ENCODE measurements at regions not wholly inside any gene's neighbourhood (a gene's known extent, or its start where the extent isn't known, plus 50 kb on each side); places are given as distances from the start of the nearest gene placed in this dataset.

GRCh38 chr9:20032413-20033006 lies 243.7 kb upstream of the SLC24A2 start:
- no peak overlapping the region for H3K4me2 ChIP-seq (ENCODE audit: insufficient read depth in 1 of 2, low read depth in 2 of 2, low read length in 2 of 2)
- no peak overlapping the region for H3K14ac ChIP-seq (ENCODE audit: insufficient read length)
- H3K9me3 ChIP-seq (ENCODE audit: insufficient read depth in 2 of 2, low read depth in 1 of 2, low read length in 1 of 2) = no peaks in the 10 kb centered on the region
- no peak for FAIRE-seq
- H3K27me3 ChIP-seq (replicated peaks in 1 of 4; ENCODE audit: control insufficient read depth in 3 of 4, extremely low read depth in 1 of 4, insufficient read depth in 3 of 4, low read length in 3 of 4) = no peaks in the 10 kb centered on the region
- CTCF ChIA-PET (ENCODE audit: partially characterized antibody) = interaction anchor here (1.0 kb wide), 1 partner anchor 110 kb away, joined by 3 read pairs; no protein-coding TSS in a partner anchor
- no peak overlapping the region for H4K5ac ChIP-seq (ENCODE audit: insufficient read length, low read depth, low read length)
- no peak overlapping the region for H3K27ac ChIP-seq (ENCODE audit: low read depth, low read length)
- H3K4me1 ChIP-seq (replicated peaks in 1 of 4; ENCODE audit: control insufficient read depth in 3 of 4, insufficient read depth in 4 of 4, low read length in 3 of 4) = no peaks in the 10 kb centered on the region
- H4K91ac ChIP-seq (replicated peaks; ENCODE audit: insufficient read length, low read length) = no peak overlapping the region
- no peaks in the 10 kb centered on the region for H3K79me1 ChIP-seq (ENCODE audit: low read depth, low read length)
- H3K79me2 ChIP-seq (ENCODE audit: control insufficient read depth in 1 of 2, insufficient read depth in 2 of 2, low read length in 2 of 2) = no peaks in the 10 kb centered on the region
- no peak for TF ChIP-seq FOSL1 (IDR thresholded peaks at IDR 0.05; ENCODE audit: insufficient read depth, low read depth, low read length)
- TF ChIP-seq ATF3 (IDR thresholded peaks at IDR 0.05; ENCODE audit: insufficient read depth, low read depth, low read length) = no peak
- TF ChIP-seq SP1 (IDR thresholded peaks at IDR 0.05; ENCODE audit: low read depth, low read length) = no peak
- TF ChIP-seq EZH2 (IDR thresholded peaks at IDR 0.05; ENCODE audit: low read depth, low read length, severe bottlenecking) = no peak
- TF ChIP-seq KDM1A (IDR thresholded peaks at IDR 0.05; ENCODE audit: borderline replicate concordance, low read length) = no peak
- no peak for TF ChIP-seq SIRT6 (IDR thresholded peaks at IDR 0.05; ENCODE audit: low read length)
- no peak for TF ChIP-seq SP2 (IDR thresholded peaks at IDR 0.05; ENCODE audit: low read length)
- no peak for TF ChIP-seq RFX5 (IDR thresholded peaks at IDR 0.05; ENCODE audit: borderline replicate concordance, low read depth, low read length)
- TF ChIP-seq ZNF274 (IDR thresholded peaks at IDR 0.05; ENCODE audit: borderline replicate concordance, extremely low read depth, low read length) = no peak
- WGBS, 2 experiments (ENCODE audit: extremely low coverage in 1 of 2, insufficient coverage in 1 of 2, insufficient read length in 1 of 2, insufficient replicate concordance in 2 of 2, low coverage in 1 of 2, low lambda C conversion rate in 2 of 2, missing lambda C conversion rate in 1 of 2) = 93% methylated on average over 8 of the region's 8 CpGs; no CpG with 5 or more reads in 1 of the 2 experiments
- no peak overlapping the region for H3K4me3 ChIP-seq (ENCODE audit: extremely low read depth in 1 of 4, insufficient read depth in 2 of 4, low read depth in 3 of 4, low read length in 4 of 4)
- H2AK5ac ChIP-seq (ENCODE audit: low read depth, low read length) = no peak overlapping the region
- POLR2A ChIA-PET (ENCODE audit: partially characterized antibody) = no interaction called here
- H2BK120ac ChIP-seq (replicated peaks; ENCODE audit: low read depth, low read length) = no peak overlapping the region
- no peaks in the 10 kb centered on the region; the same call in 1 of the 2 replicates for H3K23me2 ChIP-seq (ENCODE audit: low read depth, low read length)
- no peak overlapping the region for H2BK12ac ChIP-seq (ENCODE audit: low read depth, low read length)
- H3K9ac ChIP-seq (replicated peaks in 1 of 4; ENCODE audit: extremely low read depth in 1 of 4, low read depth in 3 of 4, low read length in 3 of 4) = no peak overlapping the region
- H3K18ac ChIP-seq (ENCODE audit: extremely low read depth, low read length) = no peak overlapping the region
- no peaks in the 10 kb centered on the region for H4K20me1 ChIP-seq (replicated peaks in 1 of 2; ENCODE audit: control insufficient read depth in 1 of 2, insufficient read depth in 2 of 2, low read length in 2 of 2)
- H2BK20ac ChIP-seq (ENCODE audit: low read length) = no peak overlapping the region
- H2AFZ ChIP-seq (ENCODE audit: low read length) = 0 out of 2 replicates have a peak overlapping the region, but pooled peaks have one; percentile 8
- no peak overlapping the region for H3K56ac ChIP-seq (replicated peaks; ENCODE audit: insufficient read length, low read depth, low read length)
- no peak overlapping the region for H2BK5ac ChIP-seq (ENCODE audit: low read depth, low read length)
- H2BK15ac ChIP-seq (ENCODE audit: low read length) = no peak overlapping the region
- no peak overlapping the region for H3K4ac ChIP-seq (replicated peaks; ENCODE audit: insufficient read length, low read depth, low read length)
- no peak overlapping the region for H4K8ac ChIP-seq (ENCODE audit: extremely low read depth, insufficient read depth, low read length)
- H3K36me3 ChIP-seq (ENCODE audit: control insufficient read depth in 2 of 4, insufficient read depth in 4 of 4, low read length in 3 of 4) = no peaks in the 10 kb centered on the region
- no peak for DNase-seq (ENCODE audit: low read depth in 1 of 2, low spot score in 2 of 2)
- H3K23ac ChIP-seq (ENCODE audit: insufficient read length) = no peak overlapping the region

Data from H1 (cell line).